Upper lobe of left lung (tissue), 4 donors: ENCODE measurements at regions not wholly inside any gene's neighbourhood (a gene's known extent, or its start where the extent isn't known, plus 50 kb on each side); places are given as distances from the start of the nearest gene placed in this dataset.

Experiments used
- CTCF ChIP-seq, 6 experiments: fragments of 450-650 bp in 4 of 6; fragments of 200-600 bp in 2 of 6; sonication (generic) in 2 of 6; IDR thresholded peaks; one replicate each; pipeline ENCODE4 v1.5.1; 2016 to 2019; ENCODE audit warnings: antibody characterized with exemption in 6 of 6
- EP300 ChIP-seq, 4 donors: sonication (generic); formaldehyde crosslinking; IDR thresholded peaks; one replicate each; pipeline ENCODE4 v1.5.1; 2017; ENCODE audit warnings: antibody characterized with exemption in 4 of 4, control low read depth in 2 of 4
- POLR2AphosphoS5 ChIP-seq, 2 donors: sonication (generic); formaldehyde crosslinking; IDR thresholded peaks; one replicate each; pipeline ENCODE4 v1.5.1; 2017; ENCODE audit warnings: antibody characterized with exemption in 2 of 2

GRCh38 chr11:29190313-29190712 lies 826.5 kb downstream of the KCNA4 start:
- TF ChIP-seq CTCF (IDR thresholded peaks at IDR 0.05) (no peak), EP300 (IDR thresholded peaks at IDR 0.05) (no peak), POLR2AphosphoS5 (IDR thresholded peaks at IDR 0.05) (no peak)
